ENCODE measurements at regions not wholly inside any gene's neighbourhood (a gene's known extent, or its start where the extent isn't known, plus 50 kb on each side); places are given as distances from the start of the nearest gene placed in this dataset.

DNA sequence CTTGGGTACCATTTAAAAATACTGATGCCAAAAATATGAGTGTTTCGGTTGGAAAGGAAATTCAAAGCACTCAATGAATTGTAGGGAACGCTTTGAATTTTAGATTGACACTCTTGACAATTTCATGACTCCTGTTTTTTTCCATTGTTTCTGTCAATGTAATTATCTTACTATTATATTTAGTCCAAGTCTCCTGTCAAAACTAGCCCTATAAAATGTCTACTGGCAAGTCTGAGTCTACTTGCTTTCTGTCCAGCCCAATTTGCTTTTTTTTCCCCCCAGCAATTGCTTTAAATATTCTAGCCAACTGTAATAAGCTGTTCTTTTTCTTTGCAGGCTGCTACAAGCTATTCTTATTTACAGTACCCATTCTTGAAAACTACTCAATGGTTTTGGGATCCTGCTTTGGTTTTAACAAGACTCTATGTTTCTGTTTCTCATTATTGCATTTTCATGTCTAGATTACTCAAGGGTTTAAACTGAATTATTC, 1103.9 kb upstream of the GJE1 start:
- TF ChIP-seq POLR2A (IDR thresholded peaks at IDR 0.05): no peak
- no peak for TF ChIP-seq CTCF (IDR thresholded peaks at IDR 0.05)
